K562 (cell line): ENCODE measurements at regions not wholly inside any gene's neighbourhood (a gene's known extent, or its start where the extent isn't known, plus 50 kb on each side); places are given as distances from the start of the nearest gene placed in this dataset.

Experiments
- BACH1 ChIP-seq: fragments of 200-800 bp; sonication (Bioruptor generic); IDR thresholded peaks from 2 replicates; pipeline ENCODE4 v1.6.1; 2016; ENCODE audit warnings: missing genetic modification characterization, missing compliant biosample characterization
- BCOR ChIP-seq: fragments of 450-650 bp; IDR thresholded peaks from 2 replicates; pipeline ENCODE4 v1.6.1; 2016
- CBX2 ChIP-seq: fragments of 200-600 bp; sonication (generic); IDR thresholded peaks from one replicate; pipeline ENCODE4 v1.6.1; 2012; ENCODE audit warnings: mild to moderate bottlenecking, low read length, inconsistent platforms; ENCODE audit not compliant: insufficient read depth, poor library complexity, severe bottlenecking
- CGGBP1 ChIP-seq: fragments of 250-450 bp; sonication (Bioruptor Pico); IDR thresholded peaks from 2 replicates; pipeline ENCODE4 v1.9.0; 2021; ENCODE audit warnings: mild to moderate bottlenecking
- FOXK2 ChIP-seq, 2 experiments: fragments of 450-650 bp; IDR thresholded peaks in 1 of 2; conservative IDR thresholded peaks in 1 of 2; 2 replicates each; pipeline ENCODE4 v1.6.1; 2016; ENCODE audit warnings: low read depth in 2 of 2, mild to moderate bottlenecking in 1 of 2
- HCFC1 ChIP-seq: IDR thresholded peaks from 2 replicates; pipeline ENCODE4 v1.6.1; 2012; ENCODE audit warnings: low read depth, low read length, improper control_type of control experiment
- HMBOX1 ChIP-seq: sonication (generic); IDR thresholded peaks from 2 replicates; pipeline ENCODE4 v1.6.1; 2016
- JUN ChIP-seq, 2 experiments: sonication (generic) in 1 of 2; formaldehyde crosslinking in 1 of 2; IDR thresholded peaks; 2 replicates each; pipeline versions ENCODE4 v1.6.1 to v1.8.0; 2012 to 2022; ENCODE audit warnings: borderline replicate concordance in 2 of 2, mild to moderate bottlenecking in 2 of 2, improper control_type of control experiment in 1 of 2, low read depth in 1 of 2, low read length in 1 of 2, missing genetic modification reagents in 1 of 2
- MAFK ChIP-seq: IDR thresholded peaks from 2 replicates; pipeline ENCODE4 v1.6.1; 2011; ENCODE audit warnings: low read length, improper control_type of control experiment
- MYC ChIP-seq, 2 experiments: fragments of 250-450 bp in 1 of 2; sonication (Bioruptor Pico) in 1 of 2; IDR thresholded peaks; 2 replicates each; pipeline versions ENCODE4 v1.5.1 to v1.6.1; 2012 to 2021; ENCODE audit warnings: low read depth in 2 of 2, borderline replicate concordance in 1 of 2, improper control_type of control experiment in 1 of 2, low read length in 1 of 2, mild to moderate bottlenecking in 1 of 2, moderate library complexity in 1 of 2
- PBX2 ChIP-seq, 2 experiments: IDR thresholded peaks in 1 of 2; conservative IDR thresholded peaks in 1 of 2; 2 replicates each; pipeline ENCODE4 v1.6.1; 2016; ENCODE audit warnings: low read depth in 2 of 2, mild to moderate bottlenecking in 1 of 2, missing compliant biosample characterization in 1 of 2, missing genetic modification characterization in 1 of 2, moderate library complexity in 1 of 2
- SOX6 ChIP-seq: fragments of 450-650 bp; IDR thresholded peaks from 2 replicates; pipeline ENCODE4 v1.6.1; 2014; ENCODE audit warnings: mild to moderate bottlenecking
- SP1 ChIP-seq: sonication (generic); formaldehyde crosslinking; IDR thresholded peaks from 2 replicates; pipeline ENCODE4 v1.8.1; 2022; ENCODE audit warnings: mild to moderate bottlenecking, missing genetic modification reagents
- TAL1 ChIP-seq: fragments of 450-650 bp; IDR thresholded peaks from 2 replicates; pipeline ENCODE4 v1.6.1; 2016; ENCODE audit warnings: mild to moderate bottlenecking
- THAP7 ChIP-seq: fragments of 250-450 bp; sonication (Bioruptor Pico); IDR thresholded peaks from 2 replicates; pipeline ENCODE4 v1.5.0; 2021
- ZNF174 ChIP-seq: fragments of 250-450 bp; sonication (Bioruptor Pico); IDR thresholded peaks from 2 replicates; pipeline ENCODE4 v1.4.0; 2020; ENCODE audit warnings: mild to moderate bottlenecking
- ZNF253 ChIP-seq: fragments of 250-450 bp; sonication (Bioruptor Pico); conservative IDR thresholded peaks from 2 replicates; pipeline ENCODE4 v1.6.1; 2021; ENCODE audit warnings: mild to moderate bottlenecking
- ZNF639 ChIP-seq, 2 experiments: fragments of 200-800 bp in 1 of 2; sonication (Bioruptor generic) in 1 of 2; sonication (generic) in 1 of 2; formaldehyde crosslinking in 1 of 2; IDR thresholded peaks in 1 of 2; conservative IDR thresholded peaks in 1 of 2; 2 replicates each; pipeline versions ENCODE4 v1.5.0 to v1.6.1; 2016 to 2020; ENCODE audit warnings: missing compliant biosample characterization in 1 of 2, missing genetic modification characterization in 1 of 2, missing genetic modification reagents in 1 of 2

GRCh38 chr6:53437557-53438202, 88.9 kb upstream of the ELOVL5 start (continued):
- TF ChIP-seq FOXK2 (conservative IDR thresholded peaks at IDR 0.05 in 1 of 2, IDR thresholded peaks at IDR 0.05 in 1 of 2; ENCODE audit: low read depth in 2 of 2) = peak; percentile 32 to 42; a peak in 1 of 4 replicates
- TF ChIP-seq HCFC1 = peak; percentile 30
- 0 out of 2 replicates have a peak, but pooled peaks have one; percentile 37 for TF ChIP-seq BACH1 (tag)
- TF ChIP-seq ZNF253 (CRISPR knock-in tag) = no peak
- 0 out of 2 replicates have a peak, but pooled peaks have one; percentile 21 for TF ChIP-seq HMBOX1
- TF ChIP-seq MYC (IDR thresholded peaks at IDR 0.05; ENCODE audit: low read depth, low read length) = 0 out of 2 replicates have a peak, but pooled peaks have one; percentile 28
- TF ChIP-seq MYC (CRISPR knock-in tag; IDR thresholded peaks at IDR 0.05; ENCODE audit: borderline replicate concordance, low read depth) = no peak
- TF ChIP-seq SOX6 = 0 out of 2 replicates have a peak, but pooled peaks have one; percentile 32
- no peak for TF ChIP-seq BCOR
- peak; percentile 71 for TF ChIP-seq MAFK
- 0 out of 2 replicates have a peak, but pooled peaks have one; percentile 38 for TF ChIP-seq SP1 (CRISPR knock-in tag)
- no peak for TF ChIP-seq ZNF639 (CRISPR knock-in tag; conservative IDR thresholded peaks at IDR 0.05 in 1 of 2, IDR thresholded peaks at IDR 0.05 in 1 of 2)
- TF ChIP-seq ZNF174 (CRISPR knock-in tag) = no peak
- no peak for TF ChIP-seq CGGBP1 (CRISPR knock-in tag)
- TF ChIP-seq PBX2 (CRISPR knock-in tag; IDR thresholded peaks at IDR 0.05; ENCODE audit: low read depth) = no peak
- TF ChIP-seq PBX2 (tag; conservative IDR thresholded peaks at IDR 0.05; ENCODE audit: low read depth) = peak; percentile 31; the same call in 1 of the 2 replicates
- no peak for TF ChIP-seq THAP7 (CRISPR knock-in tag)
- no peak for TF ChIP-seq TAL1
- TF ChIP-seq JUN (IDR thresholded peaks at IDR 0.05; ENCODE audit: borderline replicate concordance, low read depth, low read length) = peak; percentile 58; the same call in 1 of the 2 replicates
- TF ChIP-seq JUN (CRISPR knock-in tag; IDR thresholded peaks at IDR 0.05; ENCODE audit: borderline replicate concordance) = no peak
- no peak for TF ChIP-seq CBX2
